ENCODE measurements at regions not wholly inside any gene's neighbourhood (a gene's known extent, or its start where the extent isn't known, plus 50 kb on each side); places are given as distances from the start of the nearest gene placed in this dataset.

- H3T11ph ChIP-seq (ENCODE audit: low read length) = no peak overlapping the region
Measured at GRCh38 chr10:109665321-109665720, 258.0 kb downstream of the XPNPEP1 start.

More at GRCh38 chr10:109665321-109665720, 258.0 kb downstream of the XPNPEP1 start:
- no peak overlapping the region for H3K27ac ChIP-seq (ENCODE audit: insufficient read length, low read depth, low read length)
- no peaks in the 10 kb centered on the region for H3K23me2 ChIP-seq (ENCODE audit: insufficient read length, low read depth, low read length, poor library complexity, severe bottlenecking)
- no peak overlapping the region for H2BK20ac ChIP-seq (ENCODE audit: low read depth, low read length, poor library complexity, severe bottlenecking)
- TF ChIP-seq CTCF (conservative IDR thresholded peaks at IDR 0.05) = no peak
- H2BK120ac ChIP-seq (ENCODE audit: low read depth, low read length, poor library complexity, severe bottlenecking) = no peak overlapping the region
- no peak overlapping the region for H2BK5ac ChIP-seq (ENCODE audit: insufficient read length, low read length)
- H2BK15ac ChIP-seq (ENCODE audit: low read depth, low read length) = no peak overlapping the region
- H3K14ac ChIP-seq (ENCODE audit: insufficient read depth, low read length) = no peak overlapping the region
- no peak overlapping the region for H2AK5ac ChIP-seq (ENCODE audit: insufficient read length, low read length)
- Mint-ChIP-seq H3K27ac (no peak overlapping the region), H3K9me3 (0 out of 5 replicates have a peak, but pooled peaks cover 0 to 3% of the 10 kb centered on the region in 2 experiments), H3K4me3 (no peak overlapping the region), H3K36me3 (ENCODE audit: insufficient read depth in 1 of 3, low read depth in 3 of 3) (no peaks in the 10 kb centered on the region), H3K4me1 (no peaks in the 10 kb centered on the region), H3K27me3 (ENCODE audit: low read depth) (no peaks in the 10 kb centered on the region; the same call in 1 of the 2 replicates)
- no peak overlapping the region for H3K18ac ChIP-seq (ENCODE audit: insufficient read length, low read depth, low read length)
- H4K20me1 ChIP-seq (ENCODE audit: control insufficient read depth, insufficient read depth, insufficient read length) = no peaks in the 10 kb centered on the region
- no peak for DNase-seq
- H4K91ac ChIP-seq (ENCODE audit: insufficient read length, low read depth, low read length) = no peak overlapping the region
- no peaks in the 10 kb centered on the region for H3K4me1 ChIP-seq (ENCODE audit: insufficient read depth, low read length)
- H3K79me1 ChIP-seq (ENCODE audit: insufficient read depth, low read depth, low read length, poor library complexity, severe bottlenecking) = no peaks in the 10 kb centered on the region
- no peak overlapping the region for H3K56ac ChIP-seq (ENCODE audit: insufficient read length, low read depth, low read length)
- no peaks in the 10 kb centered on the region for H3K27me3 ChIP-seq (ENCODE audit: insufficient read depth, low read length)
- no peak overlapping the region for H3K4me2 ChIP-seq (ENCODE audit: insufficient read depth, insufficient read length, low read length)
- no peak overlapping the region for H3K4ac ChIP-seq (ENCODE audit: low read depth, low read length)
- no peak overlapping the region for H4K5ac ChIP-seq (ENCODE audit: insufficient read length, low read depth, low read length)
- no peak overlapping the region for H2BK12ac ChIP-seq (ENCODE audit: insufficient read length, low read depth, low read length)
- no CpG with 5 or more reads among the region's 2 CpGs for WGBS (ENCODE audit: extremely low coverage, insufficient read length, low lambda C conversion rate)
- H3K9ac ChIP-seq (ENCODE audit: extremely low read depth, insufficient read length, low read length) = no peak overlapping the region
- no peak overlapping the region for H2AFZ ChIP-seq (ENCODE audit: low read length)
- no peak overlapping the region for H3K23ac ChIP-seq (ENCODE audit: insufficient read length, low read depth, low read length)
- no peaks in the 10 kb centered on the region for H3K9me3 ChIP-seq (ENCODE audit: control insufficient read depth, low read depth, low read length)
- H3K79me2 ChIP-seq (ENCODE audit: insufficient read depth, low read length) = no peaks in the 10 kb centered on the region
- no peak overlapping the region for H4K8ac ChIP-seq (replicated peaks; ENCODE audit: insufficient read length, low read depth, low read length)

All from H9 (cell line).